ENCODE measurements at regions not wholly inside any gene's neighbourhood (a gene's known extent, or its start where the extent isn't known, plus 50 kb on each side); places are given as distances from the start of the nearest gene placed in this dataset.

DNA sequence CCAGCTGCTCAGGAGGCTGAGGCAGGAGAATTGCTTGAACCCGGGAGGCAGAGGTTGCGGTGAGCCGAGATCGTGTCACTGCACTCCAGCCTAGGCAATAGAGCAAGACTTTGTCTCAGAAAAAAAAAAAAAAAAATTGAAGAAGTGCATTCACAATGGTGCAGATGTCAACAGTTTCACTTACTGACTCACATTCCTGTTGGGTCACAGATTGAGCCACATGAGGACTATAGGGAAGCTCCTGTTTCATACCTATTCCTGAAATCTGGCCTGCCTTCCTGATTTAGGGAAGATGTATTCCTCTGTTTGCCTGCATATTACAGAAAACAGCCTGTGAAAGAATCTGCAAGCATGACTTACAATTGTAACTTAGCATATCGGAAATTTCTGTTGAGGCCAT, 78.2 kb downstream of the AKR1C4 start:
- intact Hi-C loops (cut with DNase I): no loop called here
- WGBS, 2 donors: 81 to 89% methylated on average over 5 of the region's 5 CpGs
- TF ChIP-seq, protein P1, sequence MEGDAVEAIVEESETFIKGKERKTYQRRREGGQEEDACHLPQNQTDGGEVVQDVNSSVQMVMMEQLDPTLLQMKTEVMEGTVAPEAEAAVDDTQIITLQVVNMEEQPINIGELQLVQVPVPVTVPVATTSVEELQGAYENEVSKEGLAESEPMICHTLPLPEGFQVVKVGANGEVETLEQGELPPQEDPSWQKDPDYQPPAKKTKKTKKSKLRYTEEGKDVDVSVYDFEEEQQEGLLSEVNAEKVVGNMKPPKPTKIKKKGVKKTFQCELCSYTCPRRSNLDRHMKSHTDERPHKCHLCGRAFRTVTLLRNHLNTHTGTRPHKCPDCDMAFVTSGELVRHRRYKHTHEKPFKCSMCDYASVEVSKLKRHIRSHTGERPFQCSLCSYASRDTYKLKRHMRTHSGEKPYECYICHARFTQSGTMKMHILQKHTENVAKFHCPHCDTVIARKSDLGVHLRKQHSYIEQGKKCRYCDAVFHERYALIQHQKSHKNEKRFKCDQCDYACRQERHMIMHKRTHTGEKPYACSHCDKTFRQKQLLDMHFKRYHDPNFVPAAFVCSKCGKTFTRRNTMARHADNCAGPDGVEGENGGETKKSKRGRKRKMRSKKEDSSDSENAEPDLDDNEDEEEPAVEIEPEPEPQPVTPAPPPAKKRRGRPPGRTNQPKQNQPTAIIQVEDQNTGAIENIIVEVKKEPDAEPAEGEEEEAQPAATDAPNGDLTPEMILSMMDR (IDR thresholded peaks at IDR 0.05): no peak
- no peak for TF ChIP-seq POLR2A (IDR thresholded peaks at IDR 0.05)
- Histone ChIP-seq H3K36me3 (replicated peaks in 1 of 2; ENCODE audit: insufficient read depth in 1 of 2, low read depth in 2 of 2) (no peaks in the 10 kb centered on the region), H3K27ac (no peak overlapping the region), H3K27me3 (no peaks in the 10 kb centered on the region), H3K9me3 (no peaks in the 10 kb centered on the region), H3K4me1 (no peaks in the 10 kb centered on the region), H3K4me3 (no peak overlapping the region)
- no peak for DNase-seq
- ATAC-seq: no peak

DNA sequence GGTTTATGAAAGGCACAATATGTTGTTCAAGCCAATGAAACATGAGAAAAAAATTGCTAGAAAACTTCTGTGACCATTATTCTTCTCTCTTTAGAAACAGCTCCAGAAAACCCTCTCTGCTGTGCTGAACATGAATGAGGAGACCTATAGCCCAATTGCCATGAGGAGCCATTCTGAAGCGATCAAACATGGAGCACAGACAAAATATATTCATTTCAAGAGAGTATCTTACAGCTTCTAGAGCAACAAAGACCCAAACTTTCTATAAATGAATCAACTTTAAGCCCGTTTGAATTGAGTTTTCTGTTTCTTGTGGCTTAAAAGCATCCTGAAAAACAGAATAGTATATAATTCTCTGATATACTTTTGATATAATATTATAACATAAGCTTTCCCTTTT, 83.4 kb upstream of the UCN3 start:
- 69 to 90% methylated on average over 2 of the region's 2 CpGs for WGBS, 2 donors
- Histone ChIP-seq H3K9me3 (no peaks in the 10 kb centered on the region), H3K27ac (no peak overlapping the region), H3K4me3 (no peak overlapping the region), H3K4me1 (no peaks in the 10 kb centered on the region), H3K36me3 (replicated peaks in 1 of 2; ENCODE audit: insufficient read depth in 1 of 2, low read depth in 2 of 2) (no peaks in the 10 kb centered on the region), H3K27me3 (no peaks in the 10 kb centered on the region)
- intact Hi-C loops (cut with DNase I): no loop called here
- ATAC-seq (no peak), DNase-seq (no peak)
- no peak for TF ChIP-seq POLR2A (IDR thresholded peaks at IDR 0.05)

DNA sequence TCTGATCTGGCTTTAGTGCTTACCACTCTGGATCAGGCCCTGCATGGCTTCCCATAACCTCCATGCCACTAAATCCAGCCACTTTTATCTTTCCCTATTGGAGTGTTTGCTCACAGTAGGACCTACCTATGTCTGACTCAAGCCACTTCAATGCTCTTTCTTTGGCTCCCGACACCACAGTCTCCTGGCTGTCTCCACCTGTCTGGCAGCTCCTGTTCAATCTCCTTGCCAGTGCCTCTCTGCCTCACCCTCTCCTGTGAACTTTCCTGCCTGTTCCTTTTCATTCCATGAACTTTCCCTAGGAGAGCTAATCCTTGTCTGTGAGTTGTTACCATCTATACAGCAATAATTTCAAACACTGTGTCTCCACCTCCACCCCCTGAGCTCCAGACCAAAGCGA, 82.6 kb upstream of the UCN3 start:
- TF ChIP-seq, protein P1 (IDR thresholded peaks at IDR 0.05): no peak
- no peak for TF ChIP-seq POLR2A (IDR thresholded peaks at IDR 0.05)
- no peaks in the 10 kb centered on the region for H3K36me3 ChIP-seq (replicated peaks in 1 of 2; ENCODE audit: insufficient read depth in 1 of 2, low read depth in 2 of 2)
- H3K4me3 ChIP-seq: no peak overlapping the region
- DNase-seq (no peak), ATAC-seq (no peak)
- H3K9me3 ChIP-seq: no peaks in the 10 kb centered on the region
- intact Hi-C loops (cut with DNase I): no loop called here
- WGBS, 2 donors: 73% methylated on average over 2 of the region's 2 CpGs
- H3K27ac ChIP-seq: no peak overlapping the region
- H3K27me3 ChIP-seq: no peaks in the 10 kb centered on the region
- H3K4me1 ChIP-seq: no peaks in the 10 kb centered on the region

DNA sequence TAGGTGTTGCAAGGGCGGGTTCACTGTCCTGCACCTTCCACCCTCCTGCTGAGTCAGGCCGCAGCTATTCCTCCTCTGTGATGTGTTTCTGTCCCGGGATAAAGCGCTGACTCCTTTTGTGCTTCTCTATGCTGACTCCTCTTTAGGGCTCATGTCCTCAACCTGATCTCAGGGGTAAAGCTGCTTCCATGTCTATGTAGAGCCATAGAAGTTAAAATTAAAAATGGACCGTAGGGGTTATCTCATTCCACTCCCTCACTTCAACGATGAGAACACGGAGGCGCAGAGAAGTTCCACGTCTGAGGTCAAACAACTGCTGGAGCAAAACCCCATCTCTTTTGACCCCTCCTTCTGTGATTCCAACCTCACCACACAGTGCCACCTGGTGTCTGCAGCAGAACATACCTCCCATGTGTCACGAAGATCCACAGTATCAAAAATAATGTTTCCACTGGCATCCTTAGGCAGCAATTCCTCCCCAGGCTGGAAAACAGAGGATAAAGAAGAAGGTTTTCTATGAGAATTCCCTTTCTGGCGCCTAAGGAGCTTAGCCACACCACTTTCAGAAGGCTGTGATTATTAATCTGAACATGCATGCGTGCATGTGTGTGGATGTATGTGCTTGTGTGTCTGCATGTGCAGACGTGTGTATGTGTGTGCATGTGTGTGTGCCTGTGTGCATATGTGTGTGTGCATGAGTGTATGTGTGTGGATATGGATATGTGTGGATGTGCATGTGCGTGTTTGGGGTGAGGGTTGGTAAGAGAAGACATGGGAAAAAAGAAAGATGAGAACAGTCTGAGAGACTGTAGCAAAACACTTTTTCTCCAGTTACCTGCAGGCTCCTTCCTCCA, 81.2 kb upstream of the UCN3 start:
- ATAC-seq (peak; percentile 94), DNase-seq (peak; percentile 76 to 81 (median 78))
- WGBS, 2 donors: 27 to 30% methylated on average over 14 of the region's 14 CpGs
- H3K4me3 ChIP-seq: no peak overlapping the region
- H3K4me1 ChIP-seq: no peaks in the 10 kb centered on the region
- H3K36me3 ChIP-seq (replicated peaks in 1 of 2; ENCODE audit: insufficient read depth in 1 of 2, low read depth in 2 of 2): no peaks in the 10 kb centered on the region
- H3K27me3 ChIP-seq: no peaks in the 10 kb centered on the region
- no peaks in the 10 kb centered on the region for H3K9me3 ChIP-seq
- no peak overlapping the region for H3K27ac ChIP-seq
- intact Hi-C loops (cut with DNase I): no loop called here
- TF ChIP-seq POLR2A (IDR thresholded peaks at IDR 0.05): no peak
- TF ChIP-seq, protein P1 (IDR thresholded peaks at IDR 0.05): peak; percentile 43 to 93 (median 91)

DNA sequence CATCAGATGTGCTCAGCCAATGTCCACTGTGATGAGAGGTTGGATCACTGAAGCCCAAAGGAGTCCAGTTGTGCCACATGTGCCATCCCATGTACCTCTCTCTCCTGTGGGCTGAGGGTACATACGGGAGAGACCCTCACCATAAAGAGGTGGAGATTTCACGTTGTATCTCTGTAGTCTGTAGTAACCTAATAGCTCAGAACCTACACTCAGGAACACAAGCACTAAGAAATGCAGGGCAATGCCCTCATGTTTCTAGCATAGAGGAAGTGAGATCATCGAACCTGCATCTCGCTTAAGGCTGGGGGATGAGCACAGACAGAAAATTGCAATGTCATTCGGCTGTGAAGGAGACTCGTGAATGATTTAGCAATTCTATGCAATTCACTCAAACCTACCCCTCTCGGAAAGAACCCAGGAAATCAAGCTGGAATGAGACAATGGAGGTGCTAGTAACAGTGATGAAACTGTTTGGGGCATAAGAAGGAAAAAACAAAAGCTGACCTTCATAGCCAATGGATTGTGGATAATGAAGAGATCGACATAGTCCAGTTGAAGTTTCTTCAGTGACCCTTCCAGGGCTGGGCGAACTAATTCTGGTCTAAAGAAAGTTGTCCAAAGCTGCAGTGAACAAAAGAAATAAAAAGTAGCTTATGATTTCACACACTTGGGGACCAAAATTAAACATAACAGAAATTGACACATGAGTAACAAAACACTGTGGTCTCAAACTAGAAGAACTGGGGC, 80.3 kb upstream of the UCN3 start:
- WGBS, 2 donors: 43 to 51% methylated on average over 9 of the region's 9 CpGs
- intact Hi-C loops (cut with DNase I): loop anchor here (5.0 kb wide), 1 partner anchor 437 kb away; no protein-coding TSS in a partner anchor
- ATAC-seq: no peak

More for the DNA sequence above, 80.3 kb upstream of the UCN3 start:
- Histone ChIP-seq H3K36me3 (replicated peaks in 1 of 2; ENCODE audit: insufficient read depth in 1 of 2, low read depth in 2 of 2) (no peaks in the 10 kb centered on the region), H3K4me3 (no peak overlapping the region), H3K27ac (no peak overlapping the region), H3K4me1 (no peaks in the 10 kb centered on the region), H3K27me3 (no peaks in the 10 kb centered on the region), H3K9me3 (no peaks in the 10 kb centered on the region)
- peak in 1 of 4 donors; percentile 41 for DNase-seq
- TF ChIP-seq, protein P1 (IDR thresholded peaks at IDR 0.05): no peak
- TF ChIP-seq POLR2A (IDR thresholded peaks at IDR 0.05): no peak
